Heart left ventricle (tissue), 16 donors: ENCODE measurements at regions not wholly inside any gene's neighbourhood (a gene's known extent, or its start where the extent isn't known, plus 50 kb on each side); places are given as distances from the start of the nearest gene placed in this dataset.

Experiments
- ATAC-seq, 4 donors: fragments of 200-7000 bp; cut with Tn5 transposase; one replicate each; pipeline ENCODE4 v1.9.1; 2020 to 2022; ENCODE audit warnings: moderate library complexity in 4 of 4, mild to moderate bottlenecking in 3 of 4, moderate number of reproducible peaks in 1 of 4
- DNase-seq, 5 donors: peaks; one replicate each; pipeline ENCODE4 v3.0.0-alpha.2; 2020
- H3K27ac ChIP-seq, 12 donors: fragments of 200-600 bp; sonication (generic) in 4 of 12; one replicate each; pipeline versions ENCODE4 v1.5.0 to v1.8.0; 2016 to 2022; ENCODE audit warnings: mild to moderate bottlenecking in 2 of 12
- H3K27me3 ChIP-seq, 9 donors: fragments of 200-600 bp; sonication (generic) in 2 of 9; one replicate each; pipeline versions ENCODE4 v1.5.1 to v1.8.0; 2016 to 2022; ENCODE audit warnings: mild to moderate bottlenecking in 3 of 9
- H3K36me3 ChIP-seq, 9 donors: fragments of 200-600 bp; sonication (generic) in 2 of 9; one replicate each; pipeline versions ENCODE4 v1.5.0 to v1.8.0; 2018 to 2022; ENCODE audit warnings: mild to moderate bottlenecking in 2 of 9
- H3K4me1 ChIP-seq, 12 donors: fragments of 200-600 bp; sonication (generic) in 4 of 12; one replicate each; pipeline versions ENCODE4 v1.5.0 to v1.8.0; 2016 to 2022; ENCODE audit warnings: mild to moderate bottlenecking in 3 of 12
- H3K4me3 ChIP-seq, 12 donors: fragments of 200-600 bp; sonication (generic) in 4 of 12; one replicate each; pipeline versions ENCODE4 v1.5.0 to v1.8.0; 2017 to 2022; ENCODE audit warnings: mild to moderate bottlenecking in 9 of 12, moderate library complexity in 4 of 12
- H3K9me3 ChIP-seq, 12 donors: fragments of 200-600 bp; sonication (generic) in 4 of 12; one replicate each; pipeline versions ENCODE4 v1.5.0 to v1.8.0; 2016 to 2022; ENCODE audit warnings: mild to moderate bottlenecking in 1 of 12
- POLR2A ChIP-seq, 2 donors: fragments of 450-650 bp; IDR thresholded peaks; one replicate each; pipeline ENCODE4 v1.6.1; 2017; ENCODE audit warnings: antibody characterized with exemption in 2 of 2, mild to moderate bottlenecking in 2 of 2, moderate library complexity in 2 of 2
- WGBS, 4 donors: extraction: QIAGEN DNeasy Blood & Tissue Kit in 2 of 4; methylation state at CpG; one replicate each; pipeline versions ENCODE4 v1.1.5 to v1.1.7; 2013 to 2018; 5-methylcytosine and 5-hydroxymethylcytosine counted together
- intact Hi-C, 10 donors: fragments of 100-400 bp; cut with DNase I; formaldehyde crosslinking; loops; one replicate each; pipeline versions ENCODE4 v1.11.1 to v1.14.2; 2022
- TF ChIP-seq, protein P1 (sequence below), 12 donors: fragments of 200-600 bp; sonication (generic) in 4 of 12; IDR thresholded peaks; one replicate each; pipeline versions ENCODE4 v1.5.0 to v1.8.0; 2018 to 2022; ENCODE audit warnings: antibody characterized with exemption in 12 of 12, mild to moderate bottlenecking in 5 of 12
- donor health status: ischemic (EF 13 %, LVEDD 7.1; RV severe dilation, severe dysfunction).
- donor health status: healthy with polysubstance abuse.
- donor health status: DM: no; HTN: yes; CAD: no.
- donor health status: DM: no; HTN: no; CAD: no.
- donor health status: ischemic (EF 25% LVEDD 6.9; RV normal size, moderate dysfunction).
- donor health status: ischemic (EF 25% LVEDD 5.7; RV mildly dilated, moderate dysfunction).
- donor health status: healthy.
- donor health status: DM: yes; HTN: yes; CAD: no.
- donor health status: ischemic (EF 35%, LVEDD 5.7; RV mildly dilated, moderate dysfunction).
- donor health status: nonischemic (EF 11% LVEDD 7.7; RV severe dilation, severe dysfunction).
- donor health status: DM: yes; HTN: yes; CAD: no.
- donor health status: PGD.
- donor health status: ischemic (EF 29% LVEDD 5.4; RV normal size, mild dysfunction).
- donor health status: nonischemic (EF 23%, LVEDD 6.1; RV moderate dilation, normal function).

DNA sequence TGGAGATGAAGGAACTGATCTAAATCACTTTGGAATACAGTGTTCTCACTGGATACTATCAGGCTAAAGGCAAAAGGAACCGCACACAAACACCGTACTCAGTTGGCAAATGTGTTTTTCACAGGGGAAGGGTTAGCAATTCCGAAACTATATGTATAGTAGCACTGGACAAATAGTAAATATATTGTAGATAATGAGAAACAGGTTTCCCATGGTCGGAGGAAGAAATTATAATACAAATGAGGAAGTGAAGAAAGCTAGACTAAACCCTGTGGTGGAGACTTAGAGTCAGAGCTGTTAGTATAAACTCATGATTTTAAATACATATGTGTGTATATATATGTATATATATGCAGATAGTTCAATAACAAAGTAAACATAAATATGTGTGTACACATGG is 414.1 kb upstream of the SALL1 start:
- TF ChIP-seq POLR2A (IDR thresholded peaks at IDR 0.05): no peak
- TF ChIP-seq, protein P1, sequence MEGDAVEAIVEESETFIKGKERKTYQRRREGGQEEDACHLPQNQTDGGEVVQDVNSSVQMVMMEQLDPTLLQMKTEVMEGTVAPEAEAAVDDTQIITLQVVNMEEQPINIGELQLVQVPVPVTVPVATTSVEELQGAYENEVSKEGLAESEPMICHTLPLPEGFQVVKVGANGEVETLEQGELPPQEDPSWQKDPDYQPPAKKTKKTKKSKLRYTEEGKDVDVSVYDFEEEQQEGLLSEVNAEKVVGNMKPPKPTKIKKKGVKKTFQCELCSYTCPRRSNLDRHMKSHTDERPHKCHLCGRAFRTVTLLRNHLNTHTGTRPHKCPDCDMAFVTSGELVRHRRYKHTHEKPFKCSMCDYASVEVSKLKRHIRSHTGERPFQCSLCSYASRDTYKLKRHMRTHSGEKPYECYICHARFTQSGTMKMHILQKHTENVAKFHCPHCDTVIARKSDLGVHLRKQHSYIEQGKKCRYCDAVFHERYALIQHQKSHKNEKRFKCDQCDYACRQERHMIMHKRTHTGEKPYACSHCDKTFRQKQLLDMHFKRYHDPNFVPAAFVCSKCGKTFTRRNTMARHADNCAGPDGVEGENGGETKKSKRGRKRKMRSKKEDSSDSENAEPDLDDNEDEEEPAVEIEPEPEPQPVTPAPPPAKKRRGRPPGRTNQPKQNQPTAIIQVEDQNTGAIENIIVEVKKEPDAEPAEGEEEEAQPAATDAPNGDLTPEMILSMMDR (IDR thresholded peaks at IDR 0.05): no peak
- Histone ChIP-seq H3K4me3 (no peak overlapping the region), H3K4me1 (no peaks in the 10 kb centered on the region), H3K9me3 (no peaks in the 10 kb centered on the region), H3K36me3 (no peaks in the 10 kb centered on the region), H3K27ac (no peak overlapping the region), H3K27me3 (no peaks in the 10 kb centered on the region)
- no peak for DNase-seq
- intact Hi-C loops: no loop called here
- 75 to 86% (median 83%) methylated on average over 4 of the region's 4 CpGs for WGBS, 4 donors
- ATAC-seq: no peak

DNA sequence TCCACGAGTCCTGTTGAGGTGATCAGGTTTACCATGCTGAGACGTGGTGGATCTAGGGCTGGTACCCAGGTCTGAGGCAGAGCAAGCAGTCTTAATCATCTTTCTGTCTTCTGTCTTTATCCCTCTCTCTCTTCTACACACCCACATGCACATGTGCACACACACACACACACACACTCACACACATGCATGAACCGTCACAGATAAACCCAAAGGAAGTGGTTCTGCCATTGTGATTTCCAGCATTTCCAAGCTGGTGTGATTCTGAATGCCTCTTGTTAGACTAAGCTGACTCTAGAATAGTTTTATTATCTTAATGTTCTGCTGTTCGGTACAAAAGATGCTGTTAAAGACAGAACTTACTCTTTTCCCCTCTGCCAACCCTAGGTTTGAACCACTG is 411.8 kb upstream of the SALL1 start:
- DNase-seq (no peak), ATAC-seq (no peak)
- TF ChIP-seq POLR2A (IDR thresholded peaks at IDR 0.05): no peak
- TF ChIP-seq, protein P1 (IDR thresholded peaks at IDR 0.05): no peak
- H3K4me1 ChIP-seq: no peaks in the 10 kb centered on the region
- H3K4me3 ChIP-seq: no peak overlapping the region
- intact Hi-C loops: no loop called here
- no peaks in the 10 kb centered on the region for H3K9me3 ChIP-seq
- WGBS, 4 donors: 74 to 81% (median 76%) methylated on average over 4 of the region's 4 CpGs
- no peaks in the 10 kb centered on the region for H3K36me3 ChIP-seq
- H3K27me3 ChIP-seq: no peaks in the 10 kb centered on the region
- no peak overlapping the region for H3K27ac ChIP-seq

- Histone ChIP-seq H3K27me3 (no peaks in the 10 kb centered on the region), H3K4me1 (no peaks in the 10 kb centered on the region), H3K4me3 (no peak overlapping the region), H3K27ac (no peak overlapping the region), H3K9me3 (no peaks in the 10 kb centered on the region), H3K36me3 (no peaks in the 10 kb centered on the region)
- TF ChIP-seq, protein P1 (IDR thresholded peaks at IDR 0.05): no peak
- TF ChIP-seq POLR2A (IDR thresholded peaks at IDR 0.05): no peak
- DNase-seq (no peak), ATAC-seq (no peak)
- intact Hi-C loops: no loop called here
- 46 to 64% (median 49%) methylated on average over 3 of the region's 3 CpGs for WGBS, 4 donors
Observed at GRCh38 chr16:51559901-51560300, 408.8 kb upstream of the SALL1 start.

DNA sequence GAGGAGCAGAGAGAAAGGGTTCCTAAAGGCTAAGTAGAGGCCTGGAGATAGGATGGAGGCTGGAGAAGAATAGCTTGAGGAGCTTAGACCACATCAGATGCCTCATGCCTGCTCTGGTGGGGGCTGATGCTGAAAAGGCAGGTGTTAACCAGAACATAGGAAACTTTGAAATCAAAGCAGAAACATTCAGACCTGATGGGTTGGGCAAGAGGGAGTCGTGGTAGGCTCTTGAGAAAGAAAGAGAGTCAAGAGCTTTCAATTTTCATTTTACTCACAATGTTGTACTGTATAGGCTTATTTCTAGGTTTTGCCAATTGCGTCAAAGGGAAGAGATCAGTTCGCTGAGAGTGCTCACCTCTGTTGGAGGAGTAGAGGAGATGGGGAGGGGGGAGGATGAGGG is 406.6 kb upstream of the SALL1 start:
- Histone ChIP-seq H3K4me1 (no peaks in the 10 kb centered on the region), H3K9me3 (no peaks in the 10 kb centered on the region), H3K36me3 (no peaks in the 10 kb centered on the region), H3K4me3 (no peak overlapping the region), H3K27me3 (no peaks in the 10 kb centered on the region), H3K27ac (no peak overlapping the region)
- ATAC-seq: no peak
- intact Hi-C loops: no loop called here
- DNase-seq: no peak
- 72 to 83% (median 78%) methylated on average over 3 of the region's 3 CpGs for WGBS, 4 donors
- TF ChIP-seq, protein P1 (IDR thresholded peaks at IDR 0.05): no peak
- no peak for TF ChIP-seq POLR2A (IDR thresholded peaks at IDR 0.05)
